ENCODE measurements at regions not wholly inside any gene's neighbourhood (a gene's known extent, or its start where the extent isn't known, plus 50 kb on each side); places are given as distances from the start of the nearest gene placed in this dataset.

GRCh38 chr17:56021681-56022190 lies 131.5 kb upstream of the ANKFN1 start:
- TF ChIP-seq, protein P1, sequence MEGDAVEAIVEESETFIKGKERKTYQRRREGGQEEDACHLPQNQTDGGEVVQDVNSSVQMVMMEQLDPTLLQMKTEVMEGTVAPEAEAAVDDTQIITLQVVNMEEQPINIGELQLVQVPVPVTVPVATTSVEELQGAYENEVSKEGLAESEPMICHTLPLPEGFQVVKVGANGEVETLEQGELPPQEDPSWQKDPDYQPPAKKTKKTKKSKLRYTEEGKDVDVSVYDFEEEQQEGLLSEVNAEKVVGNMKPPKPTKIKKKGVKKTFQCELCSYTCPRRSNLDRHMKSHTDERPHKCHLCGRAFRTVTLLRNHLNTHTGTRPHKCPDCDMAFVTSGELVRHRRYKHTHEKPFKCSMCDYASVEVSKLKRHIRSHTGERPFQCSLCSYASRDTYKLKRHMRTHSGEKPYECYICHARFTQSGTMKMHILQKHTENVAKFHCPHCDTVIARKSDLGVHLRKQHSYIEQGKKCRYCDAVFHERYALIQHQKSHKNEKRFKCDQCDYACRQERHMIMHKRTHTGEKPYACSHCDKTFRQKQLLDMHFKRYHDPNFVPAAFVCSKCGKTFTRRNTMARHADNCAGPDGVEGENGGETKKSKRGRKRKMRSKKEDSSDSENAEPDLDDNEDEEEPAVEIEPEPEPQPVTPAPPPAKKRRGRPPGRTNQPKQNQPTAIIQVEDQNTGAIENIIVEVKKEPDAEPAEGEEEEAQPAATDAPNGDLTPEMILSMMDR (IDR thresholded peaks at IDR 0.05; ENCODE audit: low read length): no peak
- no peak for TF ChIP-seq EZH2 (optimal IDR thresholded peaks at IDR 0.05; ENCODE audit: low read depth, low read length)
- no peak for TF ChIP-seq EZH2phosphoT487 (IDR thresholded peaks at IDR 0.05; ENCODE audit: low read length)
